HG03045 (cell line): ENCODE measurements at regions not wholly inside any gene's neighbourhood (a gene's known extent, or its start where the extent isn't known, plus 50 kb on each side); places are given as distances from the start of the nearest gene placed in this dataset.

Experiments used
- ATAC-seq: cut with Tn5 transposase; IDR thresholded peaks from one replicate; pipeline ENCODE4 v1.9.1; 2021; ENCODE audit warnings: mild to moderate bottlenecking, moderate library complexity; ENCODE audit not compliant: unreplicated experiment

GRCh38 chr10:58932577-58933314, 243.7 kb upstream of the PHYHIPL start:
- ATAC-seq = no peak

GRCh38 chr10:58936364-58936763, 240.1 kb upstream of the PHYHIPL start:
- ATAC-seq = no peak

- ATAC-seq = no peak
Measured at GRCh38 chr10:58937423-58937822, 239.0 kb upstream of the PHYHIPL start.

GRCh38 chr10:58942724-58943123, 233.7 kb upstream of the PHYHIPL start:
- ATAC-seq = no peak

- ATAC-seq = no peak
Measured at GRCh38 chr10:58943256-58943890, 233.1 kb upstream of the PHYHIPL start.

GRCh38 chr10:58943960-58944359, 232.5 kb upstream of the PHYHIPL start:
- no peak for ATAC-seq

GRCh38 chr10:58948303-58948702, 228.1 kb upstream of the PHYHIPL start:
- no peak for ATAC-seq

- no peak for ATAC-seq
Measured at GRCh38 chr10:58950618-58951017, 225.8 kb upstream of the PHYHIPL start.

GRCh38 chr10:58951087-58951486, 225.4 kb upstream of the PHYHIPL start:
- no peak for ATAC-seq

GRCh38 chr10:58951746-58952145, 224.7 kb upstream of the PHYHIPL start:
- no peak for ATAC-seq

- no peak for ATAC-seq
Measured at GRCh38 chr10:58952162-58952601, 224.3 kb upstream of the PHYHIPL start.

GRCh38 chr10:58952747-58953466, 223.5 kb upstream of the PHYHIPL start:
- ATAC-seq = peak; percentile 65

- no peak for ATAC-seq
Measured at GRCh38 chr10:58954178-58954577, 222.3 kb upstream of the PHYHIPL start.

- ATAC-seq = no peak
Measured at GRCh38 chr10:58955615-58956014, 220.8 kb upstream of the PHYHIPL start.

GRCh38 chr10:58956926-58957325, 219.5 kb upstream of the PHYHIPL start:
- no peak for ATAC-seq

- ATAC-seq = no peak
Measured at GRCh38 chr10:58957517-58957916, 218.9 kb upstream of the PHYHIPL start.

GRCh38 chr10:58963101-58963534, 213.3 kb upstream of the PHYHIPL start:
- ATAC-seq = no peak

GRCh38 chr10:58963723-58964124, 212.7 kb upstream of the PHYHIPL start:
- no peak for ATAC-seq

- no peak for ATAC-seq
Measured at GRCh38 chr10:58965855-58966254, 210.6 kb upstream of the PHYHIPL start.

- no peak for ATAC-seq
Measured at GRCh38 chr10:58967551-58968388, 208.7 kb upstream of the PHYHIPL start.

GRCh38 chr10:58968389-58968755, 208.1 kb upstream of the PHYHIPL start:
- no peak for ATAC-seq
